HepG2 (cell line): ENCODE measurements at regions not wholly inside any gene's neighbourhood (a gene's known extent, or its start where the extent isn't known, plus 50 kb on each side); places are given as distances from the start of the nearest gene placed in this dataset.
A peak's percentile ranks its signal among the peaks of the same experiment; 100 is the strongest.

Experiments
- ATAC-seq: fragments of 200-7000 bp; cut with Tn5 transposase; 3 replicates; pipeline ENCODE4 v1.9.1; 2020; ENCODE audit warnings: mild to moderate bottlenecking, moderate library complexity
- BruUV-seq: library from RNA; stranded (reverse); fragments of 400-500 nt; replicated peaks from 2 replicates; lab custom pipeline; 2021; lab: Mats Ljungman, UMichigan
- CTCF ChIA-PET: fragments of 300-600 bp; formaldehyde crosslinking; extraction: SDS; loops from one replicate; lab custom pipeline; 2021; ENCODE audit warnings: low total read pairs, inconsistent platforms, low intra/inter-chr PET ratio; lab: Yijun Ruan, JAX
- POLR2A ChIA-PET: fragments of 350-600 bp; sonication (Branson Sonifier 250); formaldehyde crosslinking; loops from one replicate; lab custom pipeline; 2020; ENCODE audit warnings: antibody characterized with exemption, inconsistent platforms; lab: Yijun Ruan, JAX
- DNase-seq: peaks from one replicate; pipeline ENCODE4 v3.0.0-alpha.2; 2015; ENCODE audit warnings: low spot score
- FAIRE-seq: peaks from 3 replicates; lab custom pipeline; 2011; peaks lifted over from hg19 to GRCh38; lab: Jason Lieb, UNC
- H2AFZ ChIP-seq: one replicate; pipeline ENCODE4 v1.6.1; 2011; ENCODE audit warnings: low read length, inconsistent platforms
- H3K27ac ChIP-seq: fragments of 300-600 bp; 3 replicates; pipeline ENCODE4 v1.8.0; 2011; ENCODE audit warnings: mixed run types, mild to moderate bottlenecking, mixed read lengths, low read length, inconsistent platforms; ENCODE audit not compliant: insufficient read depth; ENCODE audit errors: extremely low read length
- H3K27me3 ChIP-seq, 2 experiments: fragments of 200-600 bp in 1 of 2; 2 replicates in 1 of 2; 3 replicates in 1 of 2; pipeline versions ENCODE4 v1.6.0 to v1.8.0; 2011; ENCODE audit warnings: low read length in 2 of 2, mild to moderate bottlenecking in 2 of 2, moderate library complexity in 2 of 2, inconsistent platforms in 1 of 2; ENCODE audit not compliant: insufficient read depth in 2 of 2, control insufficient read depth in 1 of 2
- H3K36me3 ChIP-seq, 2 experiments: fragments of 200-600 bp in 1 of 2; replicated peaks in 1 of 2; 2 replicates in 1 of 2; 3 replicates in 1 of 2; pipeline versions ENCODE4 v1.5.1 to v1.8.0; 2011; ENCODE audit warnings: low read length in 2 of 2, inconsistent platforms in 1 of 2; ENCODE audit not compliant: insufficient read depth in 2 of 2, control insufficient read depth in 1 of 2
- H3K4me1 ChIP-seq: 2 replicates; pipeline ENCODE4 v1.5.1; 2012; ENCODE audit warnings: low read length, inconsistent platforms; ENCODE audit not compliant: insufficient read depth
- H3K4me2 ChIP-seq: 2 replicates; pipeline ENCODE4 v1.6.0; 2011; ENCODE audit warnings: low read depth, low read length, inconsistent platforms
- H3K4me3 ChIP-seq, 3 experiments: fragments of 200-600 bp in 1 of 3; sonication (generic), shearing (Covaris generic) in 1 of 3; replicated peaks in 1 of 3; 2 replicates each; pipeline ENCODE4 v1.5.1; 2011 to 2016; ENCODE audit warnings: low read length in 3 of 3, inconsistent platforms in 2 of 3, low read depth in 2 of 3, mild to moderate bottlenecking in 2 of 3, control low read depth in 1 of 3, mixed read lengths in 1 of 3; ENCODE audit not compliant: insufficient read depth in 1 of 3
- H3K79me2 ChIP-seq: one replicate; pipeline ENCODE4 v1.6.1; 2011; ENCODE audit warnings: low read length, inconsistent platforms; ENCODE audit not compliant: insufficient read depth
- H3K9ac ChIP-seq: 2 replicates; pipeline ENCODE4 v1.6.0; 2011; ENCODE audit warnings: mild to moderate bottlenecking, low read depth, low read length, inconsistent platforms; ENCODE audit not compliant: insufficient read depth
- H3K9me3 ChIP-seq: 2 replicates; pipeline ENCODE4 v1.5.1; 2012; ENCODE audit warnings: mild to moderate bottlenecking, low read length
- H4K20me1 ChIP-seq: 2 replicates; pipeline ENCODE4 v1.6.0; 2011; ENCODE audit warnings: inconsistent platforms, mild to moderate bottlenecking, low read length, moderate library complexity; ENCODE audit not compliant: insufficient read depth
- CAMTA2 ChIP-seq: sonication (generic); formaldehyde crosslinking; IDR thresholded peaks from 2 replicates; pipeline ENCODE4 v1.4.0; 2020; ENCODE audit warnings: mild to moderate bottlenecking, missing genetic modification reagents, borderline replicate concordance
- ETV5 ChIP-seq: IDR thresholded peaks from 2 replicates; pipeline ENCODE4 v1.6.1; 2018; ENCODE audit warnings: missing biosample characterization, missing genetic modification reagents, inconsistent platforms, borderline replicate concordance
- SIX4 ChIP-seq: sonication (generic); formaldehyde crosslinking; IDR thresholded peaks from 2 replicates; pipeline ENCODE4 v1.4.0; 2020; ENCODE audit warnings: missing genetic modification reagents
- YEATS2 ChIP-seq: sonication (generic); formaldehyde crosslinking; IDR thresholded peaks from 2 replicates; pipeline ENCODE4 v1.4.0; 2020; ENCODE audit warnings: missing genetic modification reagents, borderline replicate concordance
- ZBTB33 ChIP-seq: sonication (generic); formaldehyde crosslinking; IDR thresholded peaks from 2 replicates; pipeline ENCODE4 v1.4.0; 2020; ENCODE audit warnings: missing genetic modification reagents
- ZNF629 ChIP-seq: sonication (generic); formaldehyde crosslinking; conservative IDR thresholded peaks from 2 replicates; pipeline ENCODE4 v1.5.0; 2020; ENCODE audit warnings: missing genetic modification reagents
- ZNF772 ChIP-seq: sonication (generic); formaldehyde crosslinking; IDR thresholded peaks from 2 replicates; pipeline ENCODE4 v1.5.0; 2020; ENCODE audit warnings: mild to moderate bottlenecking, missing genetic modification reagents
- WGBS: methylation state at CpG from one replicate; pipeline ENCODE4 v1.1.6; 2017; ENCODE audit warnings: low lambda C conversion rate; 5-methylcytosine and 5-hydroxymethylcytosine counted together
- in situ Hi-C: cut with HindIII; loops from 2 replicates; pipeline ENCODE4 v1.10.0; 2017; ENCODE audit warnings: low pct_unique_long_range_greater_than_20kb; ENCODE audit not compliant: extremely low pct_ligation_motif_present
- intact Hi-C: fragments of 100-400 bp; cut with micrococcal nuclease; formaldehyde crosslinking; loops from one replicate; pipeline ENCODE4 v1.10.0; 2022; ENCODE audit not compliant: unreplicated experiment

DNA sequence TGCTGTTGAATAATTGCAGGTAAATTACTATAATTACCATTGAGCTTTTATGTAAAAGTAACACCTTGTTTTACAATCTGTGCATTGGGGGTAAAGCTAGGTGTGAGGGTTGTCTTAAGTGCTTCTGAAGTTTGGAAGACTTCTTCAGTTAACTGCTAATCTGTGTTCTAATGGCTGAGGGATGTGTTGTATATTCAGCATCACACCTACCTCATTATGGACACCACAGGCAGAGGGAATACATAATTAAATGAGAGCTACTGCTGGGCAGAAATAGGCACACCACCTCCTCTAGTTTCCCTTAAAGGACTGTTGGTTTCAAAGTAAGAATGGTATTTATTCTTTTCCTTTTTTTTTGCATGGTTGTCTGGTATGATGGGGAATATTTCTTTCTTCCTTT lies 502.3 kb upstream of the RGS6 start:
- Histone ChIP-seq H3K9me3 (no peaks in the 10 kb centered on the region), H3K4me2 (no peak overlapping the region), H3K4me3 (no peak overlapping the region), H3K36me3 (no peaks in the 10 kb centered on the region), H3K27me3 (no peaks in the 10 kb centered on the region), H3K4me1 (no peaks in the 10 kb centered on the region), H4K20me1 (no peaks in the 10 kb centered on the region), H2AFZ (no peak overlapping the region), H3K79me2 (peaks cover 3% of the 10 kb centered on the region), H3K27ac (no peak overlapping the region), H3K9ac (no peak overlapping the region)
- no TSS peak for BruUV-seq
- ChIA-PET POLR2A (no interaction called here), CTCF (no interaction called here)
- no peak for DNase-seq
- intact Hi-C loops: no loop called here
- no peak for TF ChIP-seq CAMTA2
- TF ChIP-seq ZBTB33 (CRISPR knock-in tag): no peak
- TF ChIP-seq SIX4 (CRISPR knock-in tag): no peak
- no peak for TF ChIP-seq YEATS2 (CRISPR knock-in tag)
- TF ChIP-seq ETV5: no peak
- no peak for ATAC-seq
- no peak for FAIRE-seq
- in situ Hi-C loops: no loop called here

GRCh38 chr14:71430321-71430677 lies 501.9 kb upstream of the RGS6 start:
- DNase-seq: no peak
- no peaks in the 10 kb centered on the region for H3K4me1 ChIP-seq
- CTCF ChIA-PET: no interaction called here
- ATAC-seq: no peak
- no TSS peak for BruUV-seq
- H3K9me3 ChIP-seq: no peaks in the 10 kb centered on the region
- intact Hi-C loops (no loop called here), in situ Hi-C loops (no loop called here)
- no peak for FAIRE-seq
- WGBS: 90% methylated on average over 2 of the region's 2 CpGs
- H3K9ac ChIP-seq: no peak overlapping the region
- H3K27me3 ChIP-seq: no peaks in the 10 kb centered on the region
- H2AFZ ChIP-seq: no peak overlapping the region
- TF ChIP-seq ZNF772 (CRISPR knock-in tag): no peak
- 0 out of 2 replicates have a peak, but pooled peaks have one; percentile 12 for TF ChIP-seq ZNF629 (CRISPR knock-in tag)
- H3K36me3 ChIP-seq: no peaks in the 10 kb centered on the region
- H4K20me1 ChIP-seq: no peaks in the 10 kb centered on the region
- H3K79me2 ChIP-seq: peaks cover 3% of the 10 kb centered on the region
- no peak overlapping the region for H3K4me3 ChIP-seq
- H3K27ac ChIP-seq: no peak overlapping the region
- no peak overlapping the region for H3K4me2 ChIP-seq
- POLR2A ChIA-PET: no interaction called here
